Left ventricle myocardium inferior (tissue), 1 donor: ENCODE measurements at regions not wholly inside any gene's neighbourhood (a gene's known extent, or its start where the extent isn't known, plus 50 kb on each side); places are given as distances from the start of the nearest gene placed in this dataset.

Experiments
- DNase-seq: peaks from one replicate; pipeline ENCODE4 v3.0.0-alpha.2; 2020
- H3K27ac ChIP-seq: fragments of 200-600 bp; replicated peaks from 2 replicates; pipeline ENCODE4 v1.8.0; 2021
- H3K27me3 ChIP-seq: fragments of 200-600 bp; 2 replicates; pipeline ENCODE4 v1.8.0; 2021; ENCODE audit warnings: low read depth
- H3K36me3 ChIP-seq: fragments of 200-600 bp; 2 replicates; pipeline ENCODE4 v1.8.0; 2021
- H3K4me1 ChIP-seq: fragments of 200-600 bp; 2 replicates; pipeline ENCODE4 v1.8.0; 2021
- H3K4me3 ChIP-seq: fragments of 200-600 bp; 2 replicates; pipeline ENCODE4 v1.8.0; 2021; ENCODE audit warnings: mild to moderate bottlenecking, moderate library complexity
- H3K9me3 ChIP-seq: fragments of 200-600 bp; replicated peaks from 2 replicates; pipeline ENCODE4 v1.8.0; 2021
- CTCF ChIP-seq: fragments of 200-600 bp; IDR thresholded peaks from 2 replicates; pipeline ENCODE4 v1.8.0; 2021; ENCODE audit warnings: antibody characterized with exemption, mild to moderate bottlenecking, borderline replicate concordance
- intact Hi-C: fragments of 100-400 bp; cut with micrococcal nuclease; formaldehyde crosslinking; loops from one replicate; pipeline ENCODE4 v1.11.0; 2022
- donor health status: DM: no; HTN: yes; CAD: no; lungs with severe emphysema.

DNA sequence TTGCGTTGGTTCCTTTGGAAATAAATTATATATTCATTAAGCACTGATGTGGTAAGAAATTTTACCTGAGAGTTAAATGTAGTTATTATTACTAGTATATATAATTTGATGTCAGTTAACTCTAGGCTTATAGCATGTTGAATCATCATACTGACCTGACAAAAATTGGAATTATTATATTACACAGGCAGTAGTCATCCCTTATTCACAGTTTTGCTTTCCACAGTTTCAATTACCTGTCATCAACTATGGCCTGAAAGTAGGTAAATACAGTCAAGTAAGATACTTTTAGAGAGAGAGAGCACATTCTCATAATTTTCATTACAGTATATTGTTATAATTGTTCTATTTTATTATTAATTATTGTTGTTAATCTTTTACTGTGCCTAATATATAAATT, 1074.7 kb downstream of the CDH11 start:
- no peak for DNase-seq
- Histone ChIP-seq H3K4me3 (no peak overlapping the region), H3K27ac (no peak overlapping the region), H3K4me1 (no peaks in the 10 kb centered on the region), H3K9me3 (peaks cover 13% of the 10 kb centered on the region), H3K36me3 (no peaks in the 10 kb centered on the region), H3K27me3 (no peaks in the 10 kb centered on the region)
- intact Hi-C loops: no loop called here
- no peak for TF ChIP-seq CTCF

- peaks cover 4% of the 10 kb centered on the region for H3K9me3 ChIP-seq
- intact Hi-C loops: no loop called here
- no peak overlapping the region for H3K27ac ChIP-seq
- H3K27me3 ChIP-seq: no peaks in the 10 kb centered on the region
- TF ChIP-seq CTCF: no peak
- H3K36me3 ChIP-seq: no peaks in the 10 kb centered on the region
- DNase-seq: no peak
- no peaks in the 10 kb centered on the region for H3K4me1 ChIP-seq
- no peak overlapping the region for H3K4me3 ChIP-seq
Observed at GRCh38 chr16:64035337-64035736, 1086.5 kb downstream of the CDH11 start.

DNA sequence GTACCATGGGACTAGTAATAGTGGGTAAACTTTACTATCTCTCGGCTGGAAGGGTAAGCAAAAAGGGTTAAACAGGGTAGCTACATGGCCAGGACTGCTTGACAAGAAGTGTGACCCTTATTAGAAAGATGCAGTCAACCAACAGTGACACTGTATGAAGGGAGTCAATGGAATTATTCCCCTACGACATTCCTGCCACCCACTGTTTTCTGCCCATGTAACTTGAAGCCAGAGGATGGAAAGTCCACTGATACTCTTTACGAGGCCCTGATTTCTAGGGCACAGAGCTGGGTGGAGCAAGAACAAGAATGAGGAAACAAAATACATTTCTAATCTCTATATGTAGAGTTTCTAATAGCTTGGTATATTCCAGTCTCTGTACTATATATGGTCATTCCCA, 1102.5 kb downstream of the CDH11 start:
- H3K4me1 ChIP-seq: no peaks in the 10 kb centered on the region
- H3K4me3 ChIP-seq: no peak overlapping the region
- intact Hi-C loops: no loop called here
- no peaks in the 10 kb centered on the region for H3K9me3 ChIP-seq
- no peaks in the 10 kb centered on the region for H3K27me3 ChIP-seq
- no peak for TF ChIP-seq CTCF
- no peaks in the 10 kb centered on the region for H3K36me3 ChIP-seq
- no peak overlapping the region for H3K27ac ChIP-seq
- DNase-seq: no peak

- intact Hi-C loops: no loop called here
Observed at GRCh38 chr16:64017796-64018195, 1104.1 kb downstream of the CDH11 start.

DNA sequence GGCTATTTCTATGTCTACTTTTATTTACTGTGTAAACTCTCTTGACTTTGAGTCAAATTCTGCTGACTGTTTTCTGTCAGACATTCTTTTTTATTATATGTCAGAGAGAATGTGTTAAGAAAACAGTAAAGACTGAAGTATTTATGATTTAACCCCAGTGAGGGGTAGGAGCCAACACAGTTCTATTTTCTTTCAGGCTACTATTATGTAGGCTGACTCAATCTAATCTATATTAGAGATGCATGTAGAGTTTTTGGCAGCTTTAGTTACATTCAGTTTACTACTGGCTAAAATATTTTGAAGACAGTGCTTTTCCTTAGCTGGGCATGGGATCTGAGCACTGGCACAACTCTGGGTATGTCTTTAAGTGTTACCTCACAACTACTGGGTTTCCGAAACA, 1108.0 kb downstream of the CDH11 start:
- Histone ChIP-seq H3K9me3 (no peaks in the 10 kb centered on the region), H3K36me3 (no peaks in the 10 kb centered on the region), H3K4me3 (no peak overlapping the region), H3K27ac (no peak overlapping the region), H3K27me3 (no peaks in the 10 kb centered on the region), H3K4me1 (peaks cover 9% of the 10 kb centered on the region)
- intact Hi-C loops: no loop called here
- TF ChIP-seq CTCF: no peak
- DNase-seq: no peak

More at GRCh38 chr16:64017796-64018195, 1104.1 kb downstream of the CDH11 start:
- H3K9me3 ChIP-seq: no peaks in the 10 kb centered on the region
- no peak overlapping the region for H3K4me3 ChIP-seq
- no peaks in the 10 kb centered on the region for H3K27me3 ChIP-seq
- DNase-seq: no peak
- no peaks in the 10 kb centered on the region for H3K4me1 ChIP-seq
- no peaks in the 10 kb centered on the region for H3K36me3 ChIP-seq
- H3K27ac ChIP-seq: no peak overlapping the region
- TF ChIP-seq CTCF: no peak

- no peaks in the 10 kb centered on the region for H3K27me3 ChIP-seq
- no peak for TF ChIP-seq CTCF
- no peaks in the 10 kb centered on the region for H3K9me3 ChIP-seq
- no peak overlapping the region for H3K27ac ChIP-seq
- H3K36me3 ChIP-seq: no peaks in the 10 kb centered on the region
- H3K4me1 ChIP-seq: peaks cover 9% of the 10 kb centered on the region
- no peak for DNase-seq
- no peak overlapping the region for H3K4me3 ChIP-seq
- intact Hi-C loops: no loop called here
Observed at GRCh38 chr16:64012166-64012565, 1109.7 kb downstream of the CDH11 start.
